NCI-H2081 (cell line): ENCODE measurements at regions not wholly inside any gene's neighbourhood (a gene's known extent, or its start where the extent isn't known, plus 50 kb on each side); places are given as distances from the start of the nearest gene placed in this dataset.

Experiments used
- DNase-seq, 2 experiments: peaks; one replicate each; lab custom pipeline; 2025; lab: John Stamatoyannopoulos, UW

DNA sequence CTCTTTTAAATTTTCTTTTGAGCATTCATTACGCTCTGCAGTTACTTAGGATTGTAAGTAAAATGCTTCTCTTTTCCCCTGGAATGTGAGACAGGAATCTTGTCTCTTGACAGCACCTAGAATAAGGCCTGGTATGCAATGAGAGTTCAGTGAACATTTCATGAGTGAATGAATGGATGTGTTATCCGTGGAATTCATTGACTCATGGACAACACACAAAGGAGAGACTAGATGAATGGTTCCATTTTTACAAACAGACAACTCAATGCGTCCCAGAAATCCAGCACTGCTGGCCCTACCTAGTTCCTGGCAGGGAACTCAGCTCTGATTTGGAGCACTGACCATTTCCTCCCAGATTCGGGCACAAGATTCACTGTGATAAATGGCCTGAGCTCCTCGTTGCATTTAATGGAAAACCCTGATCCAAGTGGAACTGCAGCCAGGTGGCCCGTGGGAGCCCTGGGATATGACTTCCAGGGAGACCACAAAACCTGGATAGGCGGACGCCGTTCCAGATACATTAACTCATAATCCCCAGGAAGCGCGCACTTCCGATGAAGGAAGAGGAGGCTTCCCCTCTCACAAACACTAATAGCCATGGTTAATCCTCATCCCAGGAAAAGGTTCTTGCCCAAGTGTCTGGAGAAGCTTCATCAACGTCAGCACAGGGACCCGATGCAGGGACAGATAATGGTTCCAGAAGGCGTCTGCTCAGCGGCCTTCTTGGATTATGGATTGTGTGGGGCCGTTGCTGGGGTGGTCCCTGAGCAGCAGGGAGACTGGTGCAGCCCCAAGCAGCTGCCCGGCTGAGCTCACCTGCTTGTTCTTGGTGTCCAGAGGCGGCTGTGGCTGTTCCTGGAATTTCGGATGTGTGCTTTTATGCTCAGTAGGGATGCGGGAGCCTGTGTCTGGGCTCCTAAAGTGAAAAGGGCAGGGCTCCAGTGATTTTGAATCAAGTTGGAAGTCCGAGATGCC, 211.1 kb upstream of the TSHZ3 start:
- no peak for DNase-seq

DNA sequence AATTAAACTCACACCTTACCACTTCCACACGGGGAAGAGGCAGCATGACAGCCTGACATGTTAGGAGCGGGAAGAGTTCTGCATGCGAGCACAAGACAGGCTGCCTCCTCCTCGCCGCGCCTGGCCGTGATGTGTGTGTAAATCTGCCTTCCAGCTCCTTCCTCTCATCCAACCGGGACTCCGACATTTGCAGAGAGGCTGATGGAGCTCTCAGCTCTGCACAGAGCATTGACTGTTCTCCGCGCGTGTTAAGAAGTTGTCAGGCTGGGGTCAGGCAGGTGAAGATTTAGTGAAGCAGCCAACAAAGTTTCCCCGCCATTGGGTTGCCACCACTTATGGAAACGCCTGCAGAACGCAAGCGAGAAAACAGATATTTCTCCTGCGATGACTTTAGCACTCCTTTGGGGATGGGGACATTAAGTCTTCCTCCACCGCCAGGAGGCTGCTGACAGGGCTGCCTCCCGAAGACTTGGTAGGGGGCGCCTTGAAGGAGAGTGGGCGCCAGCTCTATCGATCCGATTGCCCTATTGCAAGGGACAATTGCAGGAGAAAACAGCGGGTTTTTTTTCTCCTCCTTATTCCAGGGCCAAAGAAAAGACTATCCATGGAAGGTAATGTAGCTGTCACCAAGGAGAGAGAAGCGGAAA, 213.9 kb upstream of the TSHZ3 start:
- DNase-seq: no peak

DNA sequence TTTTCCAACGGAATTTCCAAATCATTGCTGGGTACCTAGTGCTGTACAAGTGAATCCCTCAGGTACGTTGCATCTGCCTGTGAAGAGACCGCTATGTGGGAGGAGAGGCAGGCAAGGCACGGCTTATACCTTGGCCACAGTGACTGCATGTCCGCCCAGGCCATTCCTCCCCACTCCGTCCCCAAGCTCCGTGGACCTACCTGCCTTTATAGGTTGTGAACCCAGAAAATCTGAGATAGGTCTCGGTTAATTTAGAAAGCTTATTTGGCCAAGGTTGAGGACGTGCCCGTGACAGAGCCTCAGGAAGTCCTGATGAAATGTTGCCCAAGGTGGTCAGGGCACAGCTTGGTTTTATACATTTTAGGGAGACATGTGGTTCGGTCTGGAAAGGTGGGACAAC, 218.5 kb upstream of the TSHZ3 start:
- no peak for DNase-seq

DNA sequence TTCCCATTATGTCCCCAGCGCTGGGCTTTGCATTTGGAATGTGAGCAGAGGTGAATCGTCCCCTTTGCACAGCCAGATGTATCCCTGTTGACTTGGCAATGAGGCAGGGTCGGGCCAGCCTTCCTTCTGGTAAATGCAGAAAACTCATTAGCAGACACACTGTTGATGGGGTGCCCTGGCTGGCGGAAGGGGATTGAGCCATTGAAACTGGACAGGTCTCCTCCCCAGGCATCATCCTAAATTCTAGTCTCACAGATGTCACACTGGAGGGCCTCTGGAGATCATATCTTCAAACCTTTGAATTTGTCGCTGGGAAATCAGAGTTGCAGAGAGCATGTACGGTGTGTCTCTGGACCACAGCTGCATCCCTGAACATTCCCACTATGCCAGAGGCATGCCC, 219.5 kb upstream of the TSHZ3 start:
- DNase-seq: no peak

DNA sequence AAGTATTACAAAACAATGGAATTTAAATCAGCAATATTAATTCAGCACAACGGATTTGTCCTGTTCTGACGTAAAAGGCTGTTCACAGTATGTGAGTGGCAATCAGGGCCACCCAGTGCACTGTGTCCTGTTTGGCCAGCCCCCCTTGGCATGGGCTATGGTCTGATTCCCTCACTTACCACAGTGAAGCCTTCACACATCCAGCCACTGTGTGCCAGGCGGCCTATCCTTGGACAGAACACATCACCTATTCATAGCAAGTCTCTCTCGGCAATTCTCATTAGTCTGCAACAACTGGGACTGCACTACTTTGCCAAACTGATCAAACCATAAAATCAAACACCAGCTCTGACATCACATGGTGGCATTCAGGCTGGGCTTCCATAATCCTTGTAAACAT, 221.5 kb upstream of the TSHZ3 start:
- DNase-seq: no peak

DNA sequence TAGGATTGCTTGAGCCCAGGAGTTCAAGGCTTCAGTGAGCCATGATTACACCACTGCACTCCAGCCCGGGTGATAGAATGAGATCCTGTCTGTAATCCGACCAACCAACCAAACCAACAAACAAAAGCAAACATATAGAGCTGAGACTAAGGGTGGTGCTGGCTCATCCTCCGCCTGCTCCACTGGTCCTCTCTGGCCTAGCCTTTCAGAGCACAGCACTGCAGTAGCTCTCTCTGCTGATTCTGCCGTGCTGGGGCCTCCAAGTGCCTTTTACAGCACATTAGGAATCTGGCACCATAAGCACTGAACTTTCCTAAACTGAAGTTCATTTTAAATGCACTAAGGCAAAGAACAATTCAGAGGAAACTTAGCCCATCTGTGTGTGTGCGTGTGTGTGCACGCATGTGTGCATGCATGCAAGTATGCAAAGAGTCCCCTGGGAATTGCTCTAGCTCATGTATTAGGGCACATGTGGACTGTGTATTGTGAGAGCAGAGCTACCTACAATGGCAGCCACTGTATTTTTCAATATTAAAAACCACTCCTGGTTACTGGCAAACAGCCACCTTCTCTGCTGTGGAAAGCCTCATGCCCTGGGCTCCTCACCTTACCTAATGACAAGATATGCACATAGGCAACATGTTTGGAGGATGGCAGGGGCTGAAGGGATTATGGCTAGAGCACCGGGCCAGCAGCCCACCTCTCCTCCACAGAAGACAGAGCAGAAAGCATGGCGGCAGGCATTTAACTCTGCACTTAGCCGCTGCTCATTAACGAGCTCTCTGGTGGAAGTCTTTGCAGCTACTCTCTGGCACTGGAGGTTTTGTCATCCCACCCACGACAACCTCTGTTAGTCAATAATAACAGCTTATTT, 223.1 kb upstream of the TSHZ3 start:
- no peak for DNase-seq

DNA sequence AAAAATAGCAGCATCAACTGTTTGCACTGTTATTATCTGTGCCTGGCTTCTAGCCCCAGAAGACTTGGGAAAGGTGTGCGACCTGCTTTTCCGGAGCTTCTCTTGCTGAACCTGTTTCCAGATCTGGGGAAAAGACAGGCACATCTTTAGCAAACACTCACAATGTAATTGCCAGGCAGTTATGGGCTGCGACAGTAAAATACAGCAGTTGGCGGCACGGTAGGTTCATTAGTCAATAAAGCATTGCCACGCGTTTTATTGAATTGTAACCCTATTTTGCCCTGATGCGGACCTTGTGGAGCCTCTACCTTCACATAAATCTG, 223.7 kb upstream of the TSHZ3 start:
- DNase-seq: no peak

DNA sequence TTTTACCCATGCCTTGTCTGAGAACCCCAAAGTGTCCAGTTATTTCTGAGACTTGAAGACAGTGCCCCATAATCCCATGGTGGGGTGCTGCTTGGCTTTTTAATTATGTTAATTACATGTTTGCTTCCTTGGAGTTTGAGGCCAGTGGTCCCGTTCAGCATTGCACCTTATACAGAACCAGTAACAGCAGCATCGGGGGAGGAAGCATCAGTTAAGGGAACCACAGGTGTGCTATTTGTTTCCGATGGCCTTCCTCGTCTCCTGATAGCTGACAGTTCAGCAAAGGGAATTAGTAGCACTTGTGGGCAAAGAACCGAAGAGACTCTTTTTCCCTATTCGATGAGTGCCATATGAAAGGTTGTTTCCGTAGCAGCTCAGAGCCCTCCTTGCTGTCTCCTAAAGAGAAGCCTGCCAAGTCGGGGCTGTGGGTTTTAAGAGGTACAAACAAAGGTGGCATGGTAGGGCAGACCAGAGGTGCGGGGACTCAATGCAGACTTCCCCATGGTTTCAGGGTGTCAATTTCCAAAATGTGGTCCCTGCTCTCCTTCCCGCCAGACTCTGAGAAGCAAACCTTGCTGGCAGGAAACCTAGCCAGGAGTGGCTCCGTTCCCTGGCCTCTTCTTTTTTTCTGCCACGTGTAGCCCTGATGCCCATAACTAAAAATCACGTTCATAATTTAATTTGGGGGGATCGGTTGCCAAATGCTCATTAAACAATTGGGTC, 225.2 kb upstream of the TSHZ3 start:
- no peak for DNase-seq

DNA sequence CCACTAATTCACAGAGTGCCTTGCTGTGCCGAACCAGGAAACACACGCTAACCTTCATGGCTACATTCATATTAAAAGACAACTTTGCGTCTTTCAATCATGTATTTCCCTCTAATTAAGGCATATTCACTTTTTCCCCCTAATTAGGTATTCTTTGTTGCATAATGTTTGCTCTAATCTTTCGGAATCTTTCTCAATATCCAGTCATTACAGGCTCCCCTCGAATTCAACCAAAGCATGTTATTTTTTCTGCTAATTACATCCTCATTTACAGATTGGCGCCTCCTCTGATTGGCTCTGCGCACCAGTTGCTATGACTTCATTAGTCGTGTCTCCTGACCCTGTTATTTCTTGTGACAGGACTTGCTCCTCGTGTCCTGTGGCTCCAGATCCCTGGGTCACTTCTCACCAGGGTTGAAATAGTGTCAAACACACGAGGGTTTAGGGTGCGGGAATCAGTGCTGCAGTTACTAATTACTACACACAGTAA, 226.7 kb upstream of the TSHZ3 start:
- no peak for DNase-seq

DNA sequence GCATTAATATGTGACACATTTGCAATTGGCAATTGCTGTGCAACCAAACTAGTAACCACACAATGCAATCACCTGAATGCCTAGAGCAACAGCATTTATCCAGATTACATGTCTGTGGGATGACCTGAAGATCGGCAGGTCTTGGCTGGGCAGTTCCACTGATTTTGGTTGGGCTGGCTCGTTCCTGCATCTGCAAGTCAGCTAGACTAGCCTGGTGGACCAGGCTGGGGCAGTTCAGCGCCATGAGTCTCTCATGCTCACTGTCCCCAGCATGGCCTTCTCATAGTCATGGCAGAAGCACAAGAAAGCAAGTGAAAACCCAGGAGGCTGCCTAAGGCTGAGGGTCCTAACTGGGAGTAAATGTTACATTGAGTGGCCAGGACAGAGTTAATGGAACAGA, 229.1 kb upstream of the TSHZ3 start:
- no peak for DNase-seq

DNA sequence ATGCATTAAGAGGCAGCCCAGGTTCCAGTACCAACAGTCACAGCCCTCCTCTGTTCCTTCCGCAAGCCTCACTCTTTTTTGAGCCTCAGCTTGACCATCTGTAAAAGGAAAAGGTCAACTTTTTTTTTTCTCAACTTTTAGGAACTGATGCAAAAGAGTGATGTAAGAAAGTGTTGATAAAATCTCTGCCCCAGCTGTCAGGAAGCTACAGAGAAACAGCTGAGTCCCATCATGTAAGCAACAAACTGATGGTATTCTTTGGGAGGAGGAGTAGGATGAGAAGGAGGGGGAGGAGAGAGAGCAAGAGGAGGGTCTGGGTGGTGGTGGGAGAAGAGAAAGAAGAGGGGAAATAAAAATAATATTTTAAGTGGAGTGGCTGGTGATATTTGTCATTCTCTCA, 233.9 kb upstream of the TSHZ3 start:
- no peak for DNase-seq

DNA sequence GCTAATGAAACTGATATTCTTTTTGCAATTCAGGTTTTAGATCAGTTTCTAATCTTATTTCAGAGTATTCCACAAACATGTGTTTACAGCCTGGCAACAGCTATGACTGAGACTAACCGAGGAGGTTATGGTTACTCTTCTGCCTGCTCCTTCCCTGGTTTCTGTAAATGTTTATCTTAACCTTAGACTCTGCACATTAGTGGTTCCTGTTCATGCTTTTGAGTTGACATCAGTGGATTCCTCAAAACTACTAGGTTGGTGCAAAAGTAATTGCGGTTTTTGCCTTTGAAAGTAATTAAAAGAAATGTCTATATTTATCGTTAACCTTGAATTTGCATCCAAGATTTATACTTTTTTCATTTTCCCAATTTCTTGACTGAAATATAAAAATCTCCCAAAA, 237.0 kb upstream of the TSHZ3 start:
- no peak for DNase-seq

DNA sequence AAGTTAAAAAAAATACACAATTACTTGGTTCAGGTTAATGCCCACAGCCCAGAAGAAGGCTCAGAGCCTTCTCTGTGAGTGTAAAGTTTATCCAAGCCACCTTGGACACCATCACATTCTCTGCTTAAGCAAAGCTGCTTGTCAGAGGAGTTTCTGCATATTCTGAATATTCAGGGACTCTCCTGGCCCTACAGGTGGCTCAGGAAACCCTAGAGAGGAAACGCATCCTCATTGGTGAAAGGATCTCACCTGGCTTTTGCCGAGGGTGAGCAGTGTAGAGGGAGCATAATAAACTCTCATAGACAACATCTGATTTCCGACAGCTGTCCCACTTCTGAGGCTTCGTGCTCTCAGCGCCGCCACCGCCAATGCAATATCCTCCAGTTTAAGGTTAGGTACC, 239.9 kb upstream of the TSHZ3 start:
- no peak for DNase-seq

DNA sequence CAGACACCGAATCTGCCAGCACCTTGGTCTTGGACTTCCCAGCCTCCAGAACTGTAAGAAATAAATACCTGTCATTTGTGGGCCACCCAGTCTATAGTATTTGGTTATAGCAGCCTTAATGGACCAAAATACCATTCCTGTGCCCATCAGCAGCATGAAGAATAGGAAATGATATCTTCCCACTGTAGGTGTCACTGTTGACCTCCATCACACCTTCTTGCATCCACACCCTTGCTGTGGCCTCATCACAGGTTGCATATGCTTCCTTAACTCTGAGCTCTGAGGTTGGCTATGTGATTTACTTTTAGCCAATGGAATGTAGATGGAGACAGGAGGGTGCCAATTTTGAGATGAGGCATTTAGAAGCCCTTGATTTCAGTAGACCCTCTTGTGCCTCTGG, 242.0 kb upstream of the TSHZ3 start:
- no peak for DNase-seq

DNA sequence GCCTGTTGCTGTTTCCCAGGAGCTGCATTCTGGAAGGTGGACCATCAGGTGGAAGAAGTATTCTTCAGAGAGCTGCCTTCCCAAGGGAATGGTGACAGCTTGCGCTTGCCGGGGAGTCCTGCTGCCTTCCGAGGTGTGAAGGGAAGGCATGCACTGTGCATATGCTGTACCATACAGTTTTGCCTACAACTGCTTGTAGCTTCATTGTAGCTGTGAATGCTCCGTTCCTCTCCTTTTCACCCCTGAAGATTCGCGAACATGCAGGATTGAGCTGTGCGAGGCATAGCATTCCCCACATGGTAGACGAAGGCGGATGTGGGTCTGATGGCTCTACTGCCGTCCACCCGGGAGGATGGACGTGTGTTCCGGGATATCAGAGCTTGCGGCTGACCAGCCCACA, 243.2 kb upstream of the TSHZ3 start:
- DNase-seq: no peak

DNA sequence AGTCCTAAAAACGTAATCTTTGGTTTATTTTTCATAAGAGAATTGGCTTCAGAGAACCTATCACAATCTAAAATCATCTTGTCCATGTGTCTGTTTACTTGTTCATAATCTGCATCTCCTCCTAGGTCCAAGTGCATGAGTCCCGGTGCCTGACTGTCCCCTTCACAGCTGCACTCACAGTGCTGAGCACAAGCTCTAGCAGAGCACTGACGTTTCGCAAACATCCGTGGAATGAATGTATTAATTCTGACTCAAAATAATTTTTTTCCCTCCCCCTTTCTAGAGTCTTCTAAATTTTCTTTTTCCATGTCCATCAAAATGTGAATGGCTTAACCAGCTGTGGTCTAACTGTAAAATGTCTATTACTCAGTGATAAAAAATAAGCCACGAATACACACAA, 245.5 kb upstream of the TSHZ3 start:
- no peak for DNase-seq

DNA sequence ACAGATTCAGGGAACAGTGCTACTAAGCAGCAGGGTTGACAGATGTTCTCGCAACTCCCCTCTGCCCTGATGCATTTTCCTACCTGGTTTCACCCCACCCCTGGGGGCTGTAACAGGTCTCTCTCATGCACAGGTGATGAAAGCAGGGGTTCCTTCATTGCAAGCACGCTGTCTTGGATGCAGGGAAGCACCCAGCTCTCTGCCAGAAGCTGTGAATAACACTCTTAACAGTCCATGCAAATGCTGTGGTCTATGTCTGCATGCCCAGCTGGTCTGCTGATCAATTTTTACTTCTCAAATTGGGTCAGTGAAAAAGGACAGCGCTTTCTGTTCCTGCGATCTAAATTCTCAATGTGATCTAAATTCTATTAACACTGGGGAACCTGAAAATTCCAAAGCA, 246.3 kb upstream of the TSHZ3 start:
- no peak for DNase-seq

DNA sequence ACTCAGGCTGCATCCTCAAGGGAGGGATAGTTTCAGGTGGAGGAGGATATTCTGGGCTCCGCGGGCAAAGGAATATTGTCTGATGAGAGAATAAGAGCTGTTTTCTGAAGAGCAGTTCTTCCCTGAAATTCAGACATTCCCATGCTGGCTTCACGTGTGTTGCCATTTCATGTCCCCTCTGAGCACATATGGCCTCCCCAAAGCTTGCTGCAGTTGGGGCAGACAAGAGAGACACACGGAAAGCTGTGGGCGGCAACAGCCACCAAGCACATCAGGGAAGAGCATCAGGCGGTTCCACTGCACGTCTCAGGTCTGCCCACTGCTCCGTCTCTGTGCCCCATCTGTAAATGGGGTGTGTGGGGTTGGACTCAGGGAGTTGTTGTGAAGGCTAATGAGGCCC, 247.5 kb upstream of the TSHZ3 start:
- no peak for DNase-seq

DNA sequence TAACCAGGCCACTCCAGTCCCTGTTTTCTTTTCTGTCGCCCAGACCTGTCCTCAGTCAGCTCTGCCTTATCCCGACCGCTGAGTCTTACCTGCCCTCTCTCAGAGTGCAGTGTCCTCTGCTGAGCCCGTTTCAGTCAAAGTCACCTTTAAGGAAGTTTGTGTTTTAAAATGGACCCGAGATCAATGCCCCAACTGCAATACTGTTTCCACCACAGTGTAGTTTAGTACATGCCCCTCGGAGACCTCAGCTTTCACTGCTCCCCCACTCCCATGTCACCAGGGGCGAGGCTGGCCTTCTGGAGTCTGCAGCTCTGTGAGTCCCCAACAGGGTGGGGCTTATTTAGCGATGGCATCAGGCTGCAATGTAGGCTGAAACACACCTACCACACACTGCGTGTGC, 248.4 kb upstream of the TSHZ3 start:
- no peak for DNase-seq

DNA sequence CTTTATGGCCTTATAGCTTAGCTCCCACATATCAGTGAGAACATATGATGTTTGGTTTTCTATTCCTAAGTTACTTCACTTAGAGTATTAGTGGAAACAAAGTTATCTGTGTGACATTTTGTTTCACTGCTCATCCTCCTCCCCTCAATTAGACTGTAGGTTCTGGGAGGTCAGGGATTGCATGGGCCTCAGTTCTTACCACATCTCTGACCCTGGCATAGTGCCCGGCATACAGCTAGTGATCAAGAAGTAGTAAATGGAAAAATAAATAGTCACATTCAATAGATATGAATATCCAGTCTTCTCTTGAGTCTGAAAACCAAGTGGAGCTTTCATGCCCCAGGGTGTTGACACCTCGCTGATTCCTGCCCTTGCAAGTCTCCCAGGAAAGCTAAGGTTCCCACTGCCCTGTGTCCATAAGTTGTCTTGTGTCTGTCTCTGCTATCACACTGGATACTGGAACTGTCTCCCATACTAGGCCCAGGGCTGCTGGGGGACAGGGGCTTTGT, 249.5 kb upstream of the TSHZ3 start:
- no peak for DNase-seq

DNA sequence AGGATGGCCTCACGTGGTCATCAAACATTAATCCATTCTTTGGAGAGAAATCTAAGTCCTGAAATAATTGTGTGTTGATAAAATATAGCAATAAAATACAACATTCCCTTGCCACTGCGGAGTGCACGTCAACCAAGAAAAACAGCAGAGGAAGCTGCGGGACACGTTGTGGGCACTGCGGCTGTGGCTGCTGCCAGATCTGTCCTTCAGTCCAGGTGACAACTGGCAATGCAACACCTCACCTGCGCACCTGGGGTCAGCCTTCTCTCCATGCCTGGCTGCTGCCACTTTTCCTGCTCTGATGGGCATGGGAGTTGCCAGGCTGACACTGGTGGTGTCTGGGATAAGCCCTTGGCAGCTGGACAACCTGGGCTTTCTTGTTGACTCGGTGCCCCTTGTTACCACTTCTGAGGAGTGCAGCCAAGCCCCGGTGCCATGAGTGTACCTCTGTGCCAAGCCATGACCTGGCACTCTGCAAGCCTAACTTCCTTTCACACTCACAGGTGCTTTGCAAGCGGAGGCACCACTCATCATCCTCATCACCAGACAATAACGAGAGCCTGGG, 251.6 kb upstream of the TSHZ3 start:
- DNase-seq: no peak
